NT2/D1 (cell line): ENCODE measurements at regions not wholly inside any gene's neighbourhood (a gene's known extent, or its start where the extent isn't known, plus 50 kb on each side); places are given as distances from the start of the nearest gene placed in this dataset.

Experiments
- SUZ12 ChIP-seq: IDR thresholded peaks from 2 replicates; pipeline ENCODE4 v1.6.1; 2011; ENCODE audit not compliant: insufficient read length, insufficient read depth; ENCODE audit errors: extremely low read depth
- ZNF274 ChIP-seq: IDR thresholded peaks from 2 replicates; pipeline ENCODE4 v1.6.1; 2011; ENCODE audit warnings: mild to moderate bottlenecking, low read depth, low read length

DNA sequence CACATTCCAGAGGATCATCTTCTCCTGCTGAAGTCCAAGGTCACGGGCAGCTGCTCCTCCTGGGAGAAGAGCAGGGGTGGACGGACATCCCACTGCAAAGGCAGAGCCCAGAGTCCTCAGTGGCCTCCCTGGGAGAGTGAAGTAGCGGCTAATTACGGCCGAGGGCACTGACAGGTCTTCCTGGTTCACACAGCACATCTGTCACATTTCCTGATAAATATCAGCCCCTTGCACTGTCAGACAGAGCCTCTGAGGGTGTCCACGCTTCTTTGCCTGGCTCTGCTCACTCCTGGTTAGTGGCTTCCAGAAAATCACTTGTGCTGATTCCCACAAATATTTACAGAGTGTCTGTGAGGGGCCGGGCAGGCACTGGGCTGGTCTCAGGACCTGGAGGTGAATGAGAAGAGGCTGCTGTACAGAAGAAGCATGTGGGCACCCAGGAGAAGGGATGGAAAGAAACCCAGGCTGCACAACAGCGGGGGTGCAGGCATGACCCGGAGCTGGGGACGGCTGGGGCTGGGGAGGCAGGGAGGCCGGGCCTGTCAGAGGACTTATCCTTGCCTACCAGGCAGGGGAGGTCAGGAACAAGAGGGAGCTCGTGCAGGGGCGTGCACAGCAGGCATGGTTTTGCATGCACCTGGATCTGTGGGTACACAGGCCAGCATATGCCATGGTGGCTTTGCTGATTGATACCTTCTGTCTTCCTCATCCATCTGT is 258.2 kb upstream of the TNRC6C start:
- TF ChIP-seq SUZ12, result no peak
- TF ChIP-seq ZNF274, result no peak
